ENCODE measurements at regions not wholly inside any gene's neighbourhood (a gene's known extent, or its start where the extent isn't known, plus 50 kb on each side); places are given as distances from the start of the nearest gene placed in this dataset.
A peak's percentile ranks its signal among the peaks of the same experiment; 100 is the strongest.
"Not testable (repeated sequence)": the region's sequence is repeated elsewhere in the genome, so short reads cannot be mapped to it uniquely, and the experiment has no call there.

DNA sequence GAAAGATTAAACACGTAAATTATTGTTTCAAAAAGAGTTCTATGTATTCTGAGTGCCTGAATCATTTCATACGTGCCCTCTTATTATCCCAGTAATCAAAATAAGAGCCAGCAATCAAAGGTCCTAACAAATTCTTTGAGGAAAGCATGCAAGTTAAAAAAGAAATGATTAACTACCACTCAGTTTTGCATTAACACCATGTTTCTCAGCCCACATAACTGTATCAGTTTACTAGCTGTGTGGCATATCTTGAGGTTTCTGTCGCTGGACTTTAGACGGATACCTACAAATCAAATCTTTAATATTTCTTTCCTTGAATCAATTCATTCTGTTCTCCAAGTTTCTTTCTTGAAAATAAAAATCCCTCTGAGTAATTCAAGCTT is 668.9 kb upstream of the CHAC2 start:
- DNase-seq = no peak

DNA sequence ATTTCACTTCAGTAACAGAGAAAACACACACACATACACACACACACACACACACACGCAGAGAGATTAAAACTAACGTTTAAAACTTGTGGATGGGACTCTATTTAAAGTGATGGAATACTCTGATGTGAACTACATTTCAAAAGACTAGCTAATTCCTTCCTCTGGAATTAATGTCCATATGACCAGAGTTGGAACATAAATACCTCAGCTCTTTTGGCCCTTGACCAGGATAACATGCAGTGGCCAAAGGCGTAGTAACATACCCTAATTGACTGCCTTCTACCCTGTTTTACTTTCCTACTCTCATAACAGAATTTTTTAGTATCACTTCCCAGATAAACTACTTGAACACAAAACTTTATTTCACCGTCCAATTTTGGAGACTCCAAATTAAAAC is 671.3 kb upstream of the CHAC2 start:
- no peak for DNase-seq

GRCh38 chr2:53095664-53096063 is 671.9 kb upstream of the CHAC2 start:
- DNase-seq = no peak

DNA sequence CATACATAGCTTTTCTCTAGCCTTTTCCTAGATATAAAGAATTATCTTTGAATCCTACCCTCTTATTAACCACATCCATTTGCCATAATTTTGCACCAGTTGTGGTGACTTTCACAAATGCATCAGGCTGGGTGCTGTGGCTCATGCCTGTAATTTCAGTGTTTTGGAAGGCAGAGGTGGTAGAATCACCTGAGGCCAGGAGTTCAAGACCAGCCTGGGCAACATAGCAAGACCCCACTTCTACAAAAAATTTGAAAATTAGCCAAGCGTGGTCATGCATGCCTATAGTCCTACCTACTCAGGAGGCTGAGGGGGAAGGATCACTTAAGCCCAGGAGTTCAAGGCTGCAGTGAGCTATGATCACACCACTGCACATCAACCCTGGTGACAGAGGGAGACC is 672.4 kb upstream of the CHAC2 start:
- DNase-seq = no peak

DNA sequence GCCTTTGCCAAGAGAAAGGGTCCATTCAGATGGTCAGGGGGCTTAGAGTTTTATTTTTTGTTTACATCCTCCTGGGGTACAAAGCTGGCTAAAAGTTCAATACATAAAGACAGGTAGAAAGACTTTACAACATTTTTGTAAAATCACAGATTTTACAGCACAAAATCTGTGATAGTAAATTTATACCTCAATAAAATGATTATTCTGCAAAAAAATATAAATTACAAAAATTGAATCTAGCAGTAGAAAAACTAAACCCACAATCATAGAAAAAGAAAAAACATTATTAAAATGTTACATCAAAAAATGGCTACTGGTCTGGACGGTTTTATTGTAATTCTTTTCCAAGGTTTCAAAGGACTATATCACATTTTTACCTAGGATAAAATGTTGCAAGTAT is 674.2 kb upstream of the CHAC2 start:
- DNase-seq = no peak

GRCh38 chr2:53091183-53091582 is 676.4 kb upstream of the CHAC2 start:
- no peak for DNase-seq

GRCh38 chr2:53087874-53088461 is 679.6 kb upstream of the CHAC2 start:
- DNase-seq = no peak

- DNase-seq = no peak
These were observed 680.2 kb upstream of the CHAC2 start for GRCh38 chr2:53087262-53087873.

- no peak for DNase-seq
These were observed 690.2 kb upstream of the CHAC2 start for GRCh38 chr2:53077413-53077812.

DNA sequence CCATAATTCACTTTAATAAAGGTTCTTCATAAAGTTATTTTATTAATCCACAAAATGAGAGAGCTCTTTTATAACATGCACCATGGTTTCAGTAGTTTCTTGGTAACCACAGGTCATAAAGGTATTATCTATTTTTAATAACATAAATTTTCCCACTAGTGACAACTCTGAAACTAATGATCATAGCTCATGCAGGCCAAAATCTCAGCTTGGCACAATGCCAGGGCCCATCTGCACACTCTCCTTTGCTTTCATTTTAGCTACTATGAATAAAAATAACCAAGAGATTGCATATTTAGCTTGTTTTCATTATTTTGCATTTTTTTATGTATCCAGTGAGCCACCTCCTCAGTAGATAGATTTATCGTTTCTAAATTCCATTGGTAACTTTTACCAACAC is 691.8 kb upstream of the CHAC2 start:
- peak; percentile 20 for DNase-seq

GRCh38 chr2:53067533-53067932 is 700.1 kb upstream of the CHAC2 start:
- DNase-seq = no peak

DNA sequence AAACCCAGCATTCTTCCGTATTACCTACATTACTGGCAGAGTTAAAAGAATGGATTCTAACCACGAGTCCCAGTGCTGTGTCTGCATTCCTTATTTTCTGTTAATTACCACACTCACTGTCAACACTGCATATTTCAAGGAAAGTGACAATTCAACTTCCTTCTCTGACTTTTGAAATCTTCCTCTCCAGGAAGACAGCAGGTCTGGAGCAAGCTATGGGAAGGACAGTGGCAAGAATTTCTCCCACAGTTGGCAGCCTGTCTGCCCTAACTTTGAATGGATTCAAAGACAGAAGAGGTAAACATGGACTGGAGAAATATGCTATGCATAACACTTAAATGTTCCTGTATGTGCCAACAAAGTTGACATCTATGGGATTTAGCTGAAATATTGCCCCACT is 700.5 kb upstream of the CHAC2 start:
- no peak for DNase-seq

- DNase-seq = no peak
These were observed 703.5 kb upstream of the CHAC2 start for GRCh38 chr2:53064154-53064553.

DNA sequence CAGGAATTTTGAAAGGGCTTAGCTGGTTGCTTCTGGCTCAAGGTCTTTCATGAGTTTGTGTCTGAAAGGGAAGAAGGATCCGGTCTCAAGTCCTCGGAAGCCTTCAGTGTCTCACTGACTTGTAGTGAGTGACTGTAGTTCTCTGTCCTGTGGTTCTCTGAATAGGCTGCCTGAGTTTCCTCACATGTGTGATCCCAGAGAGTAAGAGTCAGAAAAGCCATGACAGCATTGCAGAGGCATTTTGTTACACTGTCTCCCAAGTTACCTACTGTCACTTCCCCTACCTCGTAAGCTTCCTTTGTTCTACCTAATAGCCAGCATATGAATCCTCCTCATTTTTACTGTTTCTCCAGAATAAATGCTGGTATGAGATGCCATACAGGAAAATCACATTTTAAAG is 709.1 kb upstream of the CHAC2 start:
- DNase-seq = no peak

GRCh38 chr2:53053937-53054336 is 713.7 kb upstream of the CHAC2 start:
- no peak for DNase-seq

DNA sequence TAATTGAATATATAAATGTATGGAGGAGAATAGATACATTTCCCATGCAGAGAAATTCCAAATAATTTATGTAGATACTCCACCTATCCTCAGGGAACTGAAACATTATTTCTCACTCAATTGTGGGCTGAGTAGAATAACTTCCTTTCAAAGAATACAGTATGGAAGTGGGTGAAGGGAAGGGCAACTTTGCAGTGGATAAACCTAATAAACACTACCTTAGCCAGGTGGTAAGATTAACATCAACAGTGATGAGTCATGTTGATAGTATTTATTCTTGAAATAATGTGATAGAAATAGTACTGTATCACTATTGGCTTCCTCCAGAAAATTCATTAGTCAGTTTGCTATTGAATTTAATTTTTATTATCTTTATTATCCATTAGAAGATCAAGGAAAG is 716.4 kb upstream of the CHAC2 start:
- no peak for DNase-seq

GRCh38 chr2:53040536-53041229 is 726.9 kb upstream of the CHAC2 start:
- DNase-seq = no peak

DNA sequence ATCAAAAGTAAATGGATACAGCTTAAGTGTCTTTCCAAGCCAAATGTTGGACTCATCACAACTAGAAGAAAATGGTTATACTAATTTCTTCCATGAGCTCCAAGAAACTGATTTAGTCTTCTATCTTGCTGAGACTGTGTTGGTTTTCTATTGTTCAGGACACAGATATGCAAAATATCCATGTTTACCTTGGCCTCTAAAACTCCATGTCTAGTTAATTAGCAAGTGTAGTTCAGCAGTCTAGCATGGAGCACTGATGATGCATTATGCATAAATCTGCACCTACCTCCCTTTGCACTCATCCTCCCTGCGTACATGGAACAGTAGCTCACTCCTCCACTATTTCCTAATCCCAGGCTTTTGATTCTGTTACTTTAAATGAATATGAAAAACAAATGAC is 731.4 kb upstream of the CHAC2 start:
- no peak for DNase-seq

DNA sequence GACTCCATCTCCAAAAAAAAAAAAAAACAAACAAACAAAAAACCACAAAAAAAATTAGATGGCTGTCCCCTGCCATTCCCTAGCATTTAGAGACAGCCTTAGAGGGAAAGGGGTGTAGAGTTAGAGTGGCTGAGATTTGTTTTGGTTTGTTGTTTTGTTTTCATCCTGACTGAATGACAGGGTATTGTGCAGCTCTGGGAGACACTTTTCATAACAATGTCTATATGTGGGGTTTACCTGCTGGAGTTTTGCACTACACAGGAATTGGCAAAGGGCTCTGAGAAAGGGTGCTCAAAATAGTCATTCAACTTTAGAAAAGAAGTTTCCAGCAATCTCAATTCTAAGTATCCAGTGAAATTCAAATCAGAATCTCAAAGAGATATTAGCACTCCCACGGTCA is 732.5 kb upstream of the CHAC2 start:
- no peak for DNase-seq

GRCh38 chr2:53033411-53033810 is 734.2 kb upstream of the CHAC2 start:
- no peak for DNase-seq

DNA sequence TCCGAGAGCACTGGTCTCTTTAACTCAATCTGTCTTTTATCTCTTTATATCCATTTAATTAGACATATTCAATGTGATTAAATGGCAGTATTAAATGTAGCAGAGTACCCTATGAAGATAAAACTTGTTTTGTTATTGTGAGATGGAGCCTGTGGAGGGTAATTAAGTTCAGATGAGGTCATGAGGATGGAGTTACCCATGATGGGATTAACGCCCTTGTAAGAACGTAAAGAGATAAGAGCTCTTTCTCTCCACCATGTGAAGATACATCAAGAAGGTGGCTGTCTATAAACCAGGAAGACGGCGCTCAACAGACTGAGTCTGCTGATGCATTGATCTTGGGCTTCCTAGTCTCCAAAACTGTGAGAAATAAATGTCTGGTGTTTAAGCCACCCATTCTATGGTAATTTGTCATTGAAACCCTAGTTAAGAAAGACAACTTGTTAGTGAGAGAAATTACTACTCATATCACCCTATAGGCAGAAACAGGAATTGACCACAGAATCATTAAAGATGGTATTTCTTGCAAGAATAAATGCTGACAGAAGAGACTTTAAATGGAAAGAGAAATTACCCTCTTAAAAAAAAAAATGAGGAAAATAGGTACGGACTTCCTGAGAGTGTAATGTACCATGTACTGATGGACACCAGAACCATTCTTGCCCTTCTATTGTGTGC is 738.7 kb upstream of the CHAC2 start:
- no peak for DNase-seq

- no peak for DNase-seq
These were observed 739.4 kb upstream of the CHAC2 start for GRCh38 chr2:53028225-53028624.

DNA sequence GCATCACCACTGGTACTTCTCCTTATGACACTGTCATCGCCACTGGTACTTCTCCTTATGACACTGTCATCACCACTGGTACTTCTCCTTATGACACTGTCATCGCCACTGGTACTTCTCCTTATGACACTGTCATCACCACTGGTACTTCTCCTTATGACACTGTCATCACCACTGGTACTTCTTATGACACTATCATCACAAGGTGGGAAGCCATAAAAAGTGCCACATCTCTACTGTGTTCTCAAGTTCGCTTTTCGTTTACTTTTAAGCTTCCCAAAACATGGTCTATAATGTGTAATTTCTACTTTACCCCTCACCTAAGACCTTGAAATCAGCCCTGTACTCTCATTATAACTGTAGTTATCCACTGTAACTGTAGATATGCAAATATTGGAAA is 745.4 kb upstream of the CHAC2 start:
- not testable (repeated sequence) for DNase-seq

GRCh38 chr2:53021828-53022227 is 745.8 kb upstream of the CHAC2 start:
- DNase-seq = no peak
